GM19468 (cell line): ENCODE measurements at regions not wholly inside any gene's neighbourhood (a gene's known extent, or its start where the extent isn't known, plus 50 kb on each side); places are given as distances from the start of the nearest gene placed in this dataset.
"Not testable (repeated sequence)": the region's sequence is repeated elsewhere in the genome, so short reads cannot be mapped to it uniquely, and the experiment has no call there.

Experiments
- ATAC-seq: cut with Tn5 transposase; IDR thresholded peaks from one replicate; pipeline ENCODE4 v1.9.1; 2021; ENCODE audit warnings: mild to moderate bottlenecking, moderate library complexity, moderate number of reproducible peaks; ENCODE audit not compliant: unreplicated experiment; ENCODE audit errors: extremely low read depth

DNA sequence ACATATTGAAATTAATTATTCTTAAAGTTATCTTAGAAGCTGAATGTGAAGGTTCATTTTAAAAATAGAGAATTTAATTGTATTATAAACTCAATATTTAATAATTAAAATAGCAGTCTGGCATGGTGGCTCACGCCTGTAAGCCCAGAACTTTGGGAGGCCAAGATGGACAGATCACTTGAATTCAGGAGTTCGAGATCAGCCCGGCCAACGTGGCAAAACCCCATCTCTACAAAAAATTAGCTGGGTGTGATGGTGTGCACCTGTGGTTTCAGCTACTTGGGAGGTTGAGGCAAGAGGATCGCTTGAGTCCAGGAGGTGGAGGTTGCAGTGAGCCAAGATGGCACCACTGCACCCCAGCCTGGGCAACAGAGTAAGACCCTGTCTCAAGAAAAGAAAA, 659.9 kb upstream of the AGA start:
- ATAC-seq, result no peak

GRCh38 chr4:178105242-178105641, 663.0 kb upstream of the AGA start:
- no peak for ATAC-seq

- no peak for ATAC-seq
Measured at GRCh38 chr4:178136736-178137345, 694.6 kb upstream of the AGA start.

DNA sequence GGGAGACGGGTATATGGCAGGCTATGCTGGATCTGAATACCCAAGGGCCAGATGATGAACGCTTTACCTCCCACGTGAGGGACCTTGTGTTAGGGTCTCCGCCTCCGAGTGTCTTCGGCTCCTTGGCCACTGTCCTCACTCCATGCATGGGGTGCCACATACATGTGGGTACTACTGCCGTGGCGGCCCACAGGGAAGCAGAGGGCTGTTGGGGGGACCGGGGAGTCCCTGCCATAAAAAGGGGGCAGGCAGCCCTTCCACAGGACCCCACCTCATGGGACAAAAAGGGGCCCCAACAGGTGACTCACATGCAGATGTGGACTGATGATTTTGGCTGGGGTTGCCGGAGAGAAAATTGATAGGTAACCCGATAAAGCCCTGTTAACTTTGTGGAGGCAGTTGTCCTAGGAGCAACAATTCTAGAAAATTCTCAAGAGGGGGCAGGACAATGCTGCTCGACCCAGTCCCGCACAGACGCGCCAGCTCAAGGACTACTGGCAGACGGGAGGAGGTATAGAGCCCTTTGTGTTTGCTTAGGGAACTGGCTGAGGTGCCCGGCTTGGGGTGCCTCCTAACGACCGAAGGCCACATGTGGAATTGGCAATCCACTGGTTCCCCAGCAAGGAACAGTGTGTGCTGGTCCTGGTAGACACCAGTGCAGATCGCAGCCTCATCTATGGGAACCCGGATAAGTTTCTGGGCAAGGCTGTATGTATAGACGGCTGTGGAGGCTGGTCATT, 695.7 kb upstream of the AGA start:
- ATAC-seq, result no peak

DNA sequence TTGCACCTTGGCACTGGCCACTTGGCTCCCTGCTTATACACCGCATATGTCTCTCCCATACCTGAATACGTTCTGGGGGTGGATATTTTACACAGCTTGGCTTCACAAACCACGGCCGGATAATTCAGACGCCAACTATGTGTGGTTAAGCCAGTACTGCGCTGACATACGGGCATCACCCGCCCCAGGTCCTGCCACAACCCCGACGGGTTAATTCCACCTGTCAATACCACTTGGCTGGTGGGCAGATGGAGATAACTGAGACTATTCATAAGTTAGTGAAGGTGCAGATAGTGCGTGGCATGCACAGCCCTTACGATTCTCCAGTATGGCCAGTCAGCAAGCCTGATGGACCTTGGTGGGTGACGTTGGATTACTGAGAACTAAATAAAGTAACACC, 696.3 kb upstream of the AGA start:
- ATAC-seq, result no peak

- no peak for ATAC-seq
Measured at GRCh38 chr4:178140326-178140915, 698.2 kb upstream of the AGA start.

- no peak for ATAC-seq
Measured at GRCh38 chr4:178142724-178143123, 700.5 kb upstream of the AGA start.

GRCh38 chr4:178148106-178148505, 705.9 kb upstream of the AGA start:
- ATAC-seq, result no peak

DNA sequence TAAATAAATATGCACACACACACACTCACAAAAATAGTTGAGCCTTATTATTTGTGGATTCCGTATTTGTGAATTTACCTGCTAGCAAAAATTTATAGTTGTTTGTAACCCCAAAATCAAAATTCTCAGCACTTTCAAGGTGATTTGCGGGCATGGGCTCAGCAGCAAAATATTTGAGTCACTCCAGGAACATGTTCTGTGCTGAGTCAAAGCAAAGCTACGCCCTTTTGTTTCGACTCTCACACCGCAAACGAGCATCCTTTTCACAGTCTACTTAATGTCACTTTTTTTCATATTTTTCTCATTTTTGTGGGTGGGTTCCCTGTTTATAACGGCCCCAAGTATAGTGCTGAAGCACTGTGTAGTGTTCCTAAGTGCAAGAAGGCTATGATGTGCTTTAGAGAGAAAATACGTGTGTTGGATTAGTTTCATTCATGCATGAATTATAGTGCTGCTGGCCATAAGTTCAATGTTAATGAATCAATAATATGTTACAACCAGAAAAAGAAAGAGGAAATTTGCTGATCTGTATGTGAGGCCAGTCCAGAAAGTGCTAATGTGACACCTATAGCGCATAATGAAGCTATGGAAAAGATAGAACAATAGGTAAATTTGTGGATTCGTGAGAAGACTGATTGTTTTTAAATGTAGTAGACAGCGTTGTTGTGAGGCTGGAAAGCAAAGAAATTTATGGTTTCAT, 723.2 kb upstream of the AGA start:
- no peak for ATAC-seq

- ATAC-seq, result no peak
Measured at GRCh38 chr4:178165951-178166308, 723.7 kb upstream of the AGA start.

GRCh38 chr4:178173771-178174170, 731.5 kb upstream of the AGA start:
- ATAC-seq, result no peak

DNA sequence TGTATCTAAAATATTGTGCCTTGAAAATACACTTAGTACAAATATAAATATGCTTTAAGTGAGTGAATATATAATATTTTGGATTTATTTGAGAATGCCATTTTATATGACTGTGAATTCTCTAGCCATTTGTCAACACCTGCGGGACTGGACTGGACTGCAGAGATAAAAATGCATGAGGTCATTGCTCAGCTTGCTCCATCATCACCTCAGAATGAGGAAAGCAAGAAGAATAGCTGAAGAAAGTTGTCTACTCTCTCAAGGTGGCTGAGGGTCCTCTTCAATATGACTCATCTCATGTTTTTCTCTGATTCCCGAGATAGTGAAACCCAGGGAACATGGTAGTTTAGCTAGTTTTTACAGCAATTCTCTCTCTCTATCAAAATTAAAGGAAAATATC, 732.5 kb upstream of the AGA start:
- no peak for ATAC-seq

GRCh38 chr4:178185517-178185916, 743.3 kb upstream of the AGA start:
- no peak for ATAC-seq

- ATAC-seq, result no peak
Measured at GRCh38 chr4:178192611-178193010, 750.4 kb upstream of the AGA start.

- no peak for ATAC-seq
Measured at GRCh38 chr4:178196751-178197374, 754.6 kb upstream of the AGA start.

DNA sequence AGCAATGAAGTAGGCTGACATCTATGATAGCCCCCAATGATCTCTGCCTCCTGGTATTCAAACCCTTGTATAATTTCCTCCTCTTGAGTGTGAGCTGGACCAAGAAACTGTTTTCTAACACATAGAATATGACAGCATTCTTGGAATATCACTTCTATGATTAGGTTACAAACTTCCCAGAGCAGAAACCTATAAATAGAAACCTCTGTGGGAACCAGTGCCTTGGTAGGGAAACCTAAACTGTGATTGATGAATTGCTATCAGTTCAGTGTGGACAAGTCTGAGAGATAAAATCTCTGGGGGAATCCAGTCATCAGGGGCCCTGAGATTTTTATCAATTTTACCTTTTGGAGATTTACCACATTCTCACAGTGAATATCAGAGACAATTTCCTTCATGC, 756.5 kb upstream of the AGA start:
- ATAC-seq, result no peak

DNA sequence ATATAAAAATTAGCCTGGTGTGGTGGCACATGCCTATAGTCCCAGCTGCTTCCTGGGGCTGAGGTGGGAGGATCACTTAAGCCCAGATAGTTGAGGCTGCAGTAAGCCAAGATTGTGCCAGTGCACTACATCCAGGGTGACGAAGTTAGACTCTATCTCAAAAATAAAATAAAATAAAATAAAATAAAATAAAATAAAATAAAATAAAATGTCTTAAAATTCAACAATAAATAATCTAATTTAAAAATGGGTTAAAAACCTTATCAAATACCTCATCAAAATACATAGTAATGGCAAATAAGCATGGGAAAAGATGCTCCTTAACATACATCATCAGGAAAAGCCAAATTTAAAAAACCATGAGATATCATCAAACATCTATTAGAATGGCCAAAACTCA, 760.2 kb upstream of the AGA start:
- ATAC-seq, result no peak

GRCh38 chr4:178205826-178206225, 763.6 kb upstream of the AGA start:
- no peak for ATAC-seq

GRCh38 chr4:178215309-178215708, 773.1 kb upstream of the AGA start:
- no peak for ATAC-seq

DNA sequence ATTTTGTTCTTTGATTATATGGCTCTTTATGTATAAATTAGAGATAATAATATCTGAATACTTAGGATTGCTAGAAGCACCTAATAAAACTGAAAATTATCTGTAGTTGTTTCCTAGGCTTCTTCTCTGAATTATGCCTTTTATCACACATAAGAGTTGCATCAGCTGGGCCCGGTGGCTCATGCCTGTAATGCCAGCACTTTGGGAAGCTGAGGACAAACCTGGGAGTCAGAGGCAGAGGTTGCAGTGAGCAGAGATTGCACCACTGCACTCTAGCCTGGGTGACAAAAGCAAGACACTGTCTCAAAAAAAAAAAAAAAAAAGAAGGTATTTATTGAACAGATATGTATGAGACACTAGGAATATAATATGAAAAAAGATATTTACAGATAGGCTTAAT, 773.5 kb upstream of the AGA start:
- ATAC-seq, result no peak

DNA sequence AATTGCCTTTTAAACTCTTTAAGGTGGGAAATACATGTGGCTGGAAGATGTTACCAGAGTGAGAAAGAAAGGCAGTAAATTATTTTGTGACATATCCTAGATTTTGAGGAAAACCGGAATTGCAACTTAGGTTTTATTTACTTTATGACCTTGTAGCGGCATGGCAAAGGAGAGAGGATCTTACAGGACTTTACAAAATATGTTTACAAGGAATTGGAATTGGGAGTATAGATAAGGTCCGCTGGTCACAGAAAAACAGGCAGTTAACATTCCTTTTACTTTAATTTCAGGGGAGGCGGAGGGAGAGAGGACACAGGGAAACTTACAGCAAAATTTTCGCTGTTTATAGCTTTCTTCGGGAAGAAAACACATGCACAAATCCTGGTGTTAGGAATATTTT, 784.2 kb upstream of the AGA start:
- ATAC-seq, result not testable (repeated sequence)
